Prostate gland (tissue), 2 donors: ENCODE measurements at regions not wholly inside any gene's neighbourhood (a gene's known extent, or its start where the extent isn't known, plus 50 kb on each side); places are given as distances from the start of the nearest gene placed in this dataset.

ENCODE experiments used
- DNase-seq: peaks from one replicate; pipeline ENCODE4 v3.0.0-alpha.2; 2019; ENCODE audit warnings: low spot score
- H3K27ac ChIP-seq, 2 donors: fragments of 200-600 bp; sonication (generic); 2 replicates each; pipeline ENCODE4 v1.5.1; 2017 to 2019
- H3K27me3 ChIP-seq: fragments of 200-600 bp; sonication (generic); replicated peaks from 2 replicates; pipeline ENCODE4 v1.5.1; 2019; ENCODE audit not compliant: insufficient read depth
- H3K36me3 ChIP-seq, 2 donors: fragments of 200-600 bp; sonication (generic); 1 replicate in 1 of 2; 2 replicates in 1 of 2; pipeline versions ENCODE4 v1.5.1 to v1.8.1; 2017 to 2019
- H3K4me1 ChIP-seq: fragments of 200-600 bp; sonication (generic); replicated peaks from 2 replicates; pipeline ENCODE4 v1.5.1; 2019
- H3K4me3 ChIP-seq, 2 donors: fragments of 200-600 bp; sonication (generic); 2 replicates each; pipeline ENCODE4 v1.5.1; 2017 to 2019
- H3K9me3 ChIP-seq: fragments of 200-600 bp; sonication (generic); 2 replicates; pipeline ENCODE4 v1.5.1; 2017
- CTCF ChIP-seq, 4 experiments: fragments of 200-600 bp in 2 of 4; fragments of 450-650 bp in 2 of 4; sonication (generic) in 2 of 4; IDR thresholded peaks; 1 replicate in 3 of 4; 2 replicates in 1 of 4; pipeline ENCODE4 v1.5.1; 2016 to 2019; ENCODE audit warnings: antibody characterized with exemption in 4 of 4, mild to moderate bottlenecking in 2 of 4, moderate library complexity in 2 of 4
- POLR2A ChIP-seq: fragments of 450-650 bp; IDR thresholded peaks from one replicate; pipeline ENCODE4 v1.6.1; 2016; ENCODE audit warnings: antibody characterized with exemption, mild to moderate bottlenecking
- POLR2AphosphoS5 ChIP-seq: sonication (generic); formaldehyde crosslinking; IDR thresholded peaks from one replicate; pipeline ENCODE4 v1.6.1; 2017; ENCODE audit warnings: antibody characterized with exemption
- WGBS: methylation state at CpG from one replicate; pipeline ENCODE4 v1.1.5; 2018; 5-methylcytosine and 5-hydroxymethylcytosine counted together
- intact Hi-C: fragments of 100-400 bp; cut with DNase I; formaldehyde crosslinking; loops from one replicate; pipeline ENCODE4 v1.14.2; 2022

- Histone ChIP-seq H3K4me1 (no peaks in the 10 kb centered on the region), H3K27me3 (no peaks in the 10 kb centered on the region), H3K27ac (no peak overlapping the region), H3K9me3 (no peaks in the 10 kb centered on the region), H3K4me3 (no peak overlapping the region), H3K36me3 (no peaks in the 10 kb centered on the region)
- no peak for DNase-seq
- 92% methylated on average over 6 of the region's 6 CpGs for WGBS
- intact Hi-C loops = no loop called here
- TF ChIP-seq CTCF (IDR thresholded peaks at IDR 0.05) (no peak), POLR2A (no peak)
Measured at GRCh38 chr2:195473862-195474261, 183.2 kb upstream of the SLC39A10 start.

GRCh38 chr2:195472501-195473234, 184.4 kb upstream of the SLC39A10 start:
- Histone ChIP-seq H3K27ac (no peak overlapping the region), H3K36me3 (no peaks in the 10 kb centered on the region), H3K9me3 (no peaks in the 10 kb centered on the region), H3K4me1 (no peaks in the 10 kb centered on the region), H3K27me3 (no peaks in the 10 kb centered on the region), H3K4me3 (no peak overlapping the region)
- 63% methylated on average over 3 of the region's 3 CpGs for WGBS
- no peak for TF ChIP-seq CTCF (IDR thresholded peaks at IDR 0.05)
- no peak for TF ChIP-seq POLR2AphosphoS5
- no peak for TF ChIP-seq POLR2A
- intact Hi-C loops = no loop called here
- no peak for DNase-seq

GRCh38 chr2:195471807-195472206, 185.2 kb upstream of the SLC39A10 start:
- Histone ChIP-seq H3K4me3 (no peak overlapping the region), H3K36me3 (no peaks in the 10 kb centered on the region), H3K27me3 (no peaks in the 10 kb centered on the region), H3K9me3 (no peaks in the 10 kb centered on the region), H3K4me1 (no peaks in the 10 kb centered on the region), H3K27ac (no peak overlapping the region)
- DNase-seq = no peak
- no peak for TF ChIP-seq CTCF (IDR thresholded peaks at IDR 0.05)
- TF ChIP-seq POLR2A = no peak
- no peak for TF ChIP-seq POLR2AphosphoS5
- WGBS = 87% methylated on average over 4 of the region's 4 CpGs
- intact Hi-C loops = no loop called here

GRCh38 chr2:195471163-195471562, 185.9 kb upstream of the SLC39A10 start:
- 84% methylated on average over 2 of the region's 2 CpGs for WGBS
- H3K9me3 ChIP-seq = no peaks in the 10 kb centered on the region
- H3K36me3 ChIP-seq = no peaks in the 10 kb centered on the region
- no peak overlapping the region for H3K4me3 ChIP-seq
- intact Hi-C loops = no loop called here
- no peak overlapping the region for H3K27ac ChIP-seq
- H3K27me3 ChIP-seq = no peaks in the 10 kb centered on the region
- no peak for DNase-seq
- H3K4me1 ChIP-seq = no peaks in the 10 kb centered on the region
- TF ChIP-seq POLR2AphosphoS5 (no peak), POLR2A (no peak), CTCF (IDR thresholded peaks at IDR 0.05) (no peak)

- no peak for DNase-seq
- H3K4me3 ChIP-seq = no peak overlapping the region
- H3K27ac ChIP-seq = no peak overlapping the region
- intact Hi-C loops = no loop called here
- H3K27me3 ChIP-seq = no peaks in the 10 kb centered on the region
- TF ChIP-seq POLR2AphosphoS5 (no peak), POLR2A (no peak), CTCF (IDR thresholded peaks at IDR 0.05) (no peak)
- H3K36me3 ChIP-seq = no peaks in the 10 kb centered on the region
- H3K9me3 ChIP-seq = no peaks in the 10 kb centered on the region
- no peaks in the 10 kb centered on the region for H3K4me1 ChIP-seq
Measured at GRCh38 chr2:195470622-195471021, 186.4 kb upstream of the SLC39A10 start.
